Naive thymus-derived CD4-positive, alpha-beta T cell (primary cell): ENCODE measurements at regions not wholly inside any gene's neighbourhood (a gene's known extent, or its start where the extent isn't known, plus 50 kb on each side); places are given as distances from the start of the nearest gene placed in this dataset.

Source experiments
- ATAC-seq: fragments of 150-1000 bp; cut with Tn5 transposase; 2 replicates; pipeline ENCODE4 v1.10.0; 2021; ENCODE audit warnings: mild to moderate bottlenecking, moderate library complexity
- CTCF ChIA-PET: fragments of 350-600 bp; sonication (Branson Sonifier 250); formaldehyde crosslinking; loops from one replicate; lab custom pipeline; 2021; ENCODE audit warnings: antibody characterized with exemption; lab: Charles Lee
- POLR2A ChIA-PET: fragments of 350-600 bp; sonication (Branson Sonifier 250); formaldehyde crosslinking; loops from one replicate; lab custom pipeline; 2021; ENCODE audit warnings: antibody characterized with exemption, inconsistent platforms; lab: Charles Lee
- DNase-seq, 9 donors: peaks; one replicate each; pipeline versions ENCODE4 v3.0.0 to v3.0.0-alpha.2; 2020 to 2022; ENCODE audit warnings: mixed read lengths in 1 of 9
- H3K27ac ChIP-seq: one replicate; pipeline ENCODE4 v1.7.0; 2013; ENCODE audit warnings: mild to moderate bottlenecking, low read depth, low read length, moderate library complexity
- H3K27me3 ChIP-seq, 2 donors: one replicate each; pipeline ENCODE4 v1.7.0; 2013; ENCODE audit warnings: low read length in 2 of 2, mild to moderate bottlenecking in 2 of 2, moderate library complexity in 2 of 2; ENCODE audit not compliant: control insufficient read depth in 2 of 2, insufficient read depth in 2 of 2
- H3K36me3 ChIP-seq, 3 experiments: 1 replicate in 2 of 3; 2 replicates in 1 of 3; pipeline ENCODE4 v1.7.0; 2013; ENCODE audit warnings: low read length in 3 of 3, mild to moderate bottlenecking in 3 of 3, moderate library complexity in 1 of 3; ENCODE audit not compliant: insufficient read depth in 3 of 3, control insufficient read depth in 2 of 3
- H3K4me1 ChIP-seq, 2 donors: one replicate each; pipeline ENCODE4 v1.7.0; 2013; ENCODE audit warnings: low read length in 2 of 2, mild to moderate bottlenecking in 2 of 2, moderate library complexity in 1 of 2; ENCODE audit not compliant: control insufficient read depth in 2 of 2, insufficient read depth in 2 of 2
- H3K4me3 ChIP-seq: 2 replicates; pipeline ENCODE4 v1.7.0; 2013; ENCODE audit warnings: mild to moderate bottlenecking, low read length
- H3K9me3 ChIP-seq, 3 experiments: 1 replicate in 2 of 3; 2 replicates in 1 of 3; pipeline ENCODE4 v1.7.0; 2013; ENCODE audit warnings: low read length in 3 of 3; ENCODE audit not compliant: control insufficient read depth in 2 of 3
- H3K27ac Mint-ChIP-seq, 9 donors: one replicate each; pipeline ENCODE4 v1.8.0; 2020 to 2022; ENCODE audit warnings: mixed read lengths in 9 of 9, mild to moderate bottlenecking in 8 of 9, moderate library complexity in 5 of 9, inconsistent platforms in 2 of 9
- H3K27me3 Mint-ChIP-seq, 5 donors: one replicate each; pipeline ENCODE4 v1.8.0; 2021 to 2022; ENCODE audit warnings: mixed read lengths in 5 of 5, mild to moderate bottlenecking in 1 of 5
- H3K36me3 Mint-ChIP-seq, 5 donors: one replicate each; pipeline ENCODE4 v1.8.0; 2020 to 2022; ENCODE audit warnings: mixed read lengths in 5 of 5, mild to moderate bottlenecking in 3 of 5, inconsistent platforms in 1 of 5
- H3K4me1 Mint-ChIP-seq, 7 donors: one replicate each; pipeline ENCODE4 v1.8.0; 2020 to 2022; ENCODE audit warnings: mixed read lengths in 7 of 7, mild to moderate bottlenecking in 3 of 7, inconsistent platforms in 1 of 7
- H3K4me3 Mint-ChIP-seq, 10 donors: one replicate each; pipeline ENCODE4 v1.8.0; 2020 to 2022; ENCODE audit warnings: mild to moderate bottlenecking in 10 of 10, mixed read lengths in 10 of 10, moderate library complexity in 6 of 10, inconsistent platforms in 2 of 10
- H3K9me3 Mint-ChIP-seq, 11 donors: one replicate each; pipeline ENCODE4 v1.8.0; 2020 to 2022; ENCODE audit warnings: mixed read lengths in 11 of 11, mild to moderate bottlenecking in 4 of 11, inconsistent platforms in 1 of 11, moderate library complexity in 1 of 11
- intact Hi-C, 2 donors: fragments of 100-400 bp; cut with micrococcal nuclease; formaldehyde crosslinking; loops; one replicate each; pipeline ENCODE4 v1.15.1; 2023

- Mint-ChIP-seq H3K27me3 (peaks cover 2 to 20% (median 13%) of the 10 kb centered on the region in 5 donors), H3K4me1 (peaks cover 0 to 8% (median 0%) of the 10 kb centered on the region in 7 donors), H3K4me3 (no peak overlapping the region), H3K36me3 (no peaks in the 10 kb centered on the region), H3K9me3 (no peaks in the 10 kb centered on the region), H3K27ac (no peak overlapping the region)
- POLR2A ChIA-PET, result no interaction called here
- H3K27ac ChIP-seq, result no peak overlapping the region
- no peak for DNase-seq
- intact Hi-C loops, result no loop called here
- no peaks in the 10 kb centered on the region for H3K27me3 ChIP-seq
- CTCF ChIA-PET, result no interaction called here
- no peak overlapping the region for H3K4me3 ChIP-seq
- H3K36me3 ChIP-seq, result no peaks in the 10 kb centered on the region
- H3K9me3 ChIP-seq, result no peaks in the 10 kb centered on the region
- ATAC-seq, result no peak
- no peaks in the 10 kb centered on the region for H3K4me1 ChIP-seq
Observed at GRCh38 chr11:121958971-121959325, 157.1 kb downstream of the BLID start.

GRCh38 chr11:121958323-121958970, 157.6 kb downstream of the BLID start:
- peaks cover 2 to 20% (median 13%) of the 10 kb centered on the region in 5 donors for H3K27me3 Mint-ChIP-seq
- Histone ChIP-seq H3K9me3 (no peaks in the 10 kb centered on the region), H3K4me1 (no peaks in the 10 kb centered on the region), H3K27ac (no peak overlapping the region), H3K36me3 (no peaks in the 10 kb centered on the region), H3K27me3 (no peaks in the 10 kb centered on the region), H3K4me3 (no peak overlapping the region)
- H3K27ac Mint-ChIP-seq, result no peak overlapping the region
- ATAC-seq (no peak), DNase-seq (no peak)
- POLR2A ChIA-PET, result no interaction called here
- H3K4me3 Mint-ChIP-seq, result no peak overlapping the region
- H3K36me3 Mint-ChIP-seq, result no peaks in the 10 kb centered on the region
- H3K9me3 Mint-ChIP-seq, result no peaks in the 10 kb centered on the region
- H3K4me1 Mint-ChIP-seq, result peaks cover 0 to 8% (median 0%) of the 10 kb centered on the region in 7 donors
- CTCF ChIA-PET, result no interaction called here
- intact Hi-C loops, result no loop called here

- H3K36me3 ChIP-seq, result no peaks in the 10 kb centered on the region
Observed at GRCh38 chr11:121953122-121953521, 162.9 kb downstream of the BLID start.

DNA sequence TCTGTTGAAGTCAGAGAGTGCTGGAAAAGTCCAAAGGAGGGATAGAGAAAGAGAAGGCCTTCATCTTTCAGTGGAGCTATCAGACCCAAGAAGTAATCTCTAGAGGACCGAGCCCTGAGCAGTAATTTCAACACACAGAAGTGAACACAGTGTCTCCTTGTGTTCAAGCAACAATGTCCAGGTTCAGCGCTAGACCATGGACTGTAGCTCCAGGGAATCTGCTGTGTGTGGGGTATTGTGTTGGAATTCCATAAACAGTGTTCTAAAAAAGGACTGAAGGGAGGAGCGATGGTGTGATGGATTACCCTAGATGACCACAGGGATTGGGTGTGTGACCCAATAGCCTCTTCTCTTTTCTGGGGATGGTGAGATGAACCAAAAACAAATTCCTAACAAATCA, 165.9 kb downstream of the BLID start:
- ChIA-PET POLR2A (no interaction called here), CTCF (no interaction called here)
- Histone ChIP-seq H3K4me1 (no peaks in the 10 kb centered on the region), H3K27me3 (no peaks in the 10 kb centered on the region), H3K36me3 (no peaks in the 10 kb centered on the region), H3K27ac (no peak overlapping the region), H3K4me3 (no peak overlapping the region), H3K9me3 (no peaks in the 10 kb centered on the region)
- intact Hi-C loops, result no loop called here
- DNase-seq, result no peak
- no peak overlapping the region for H3K27ac Mint-ChIP-seq
- no peaks in the 10 kb centered on the region for H3K4me1 Mint-ChIP-seq
- H3K27me3 Mint-ChIP-seq, result peaks cover 0 to 11% (median 10%) of the 10 kb centered on the region in 5 donors
- H3K36me3 Mint-ChIP-seq, result no peaks in the 10 kb centered on the region
- no peak overlapping the region for H3K4me3 Mint-ChIP-seq
- ATAC-seq, result no peak
- H3K9me3 Mint-ChIP-seq, result no peaks in the 10 kb centered on the region

More at GRCh38 chr11:121953122-121953521, 162.9 kb downstream of the BLID start:
- no peak overlapping the region for H3K27ac ChIP-seq
- H3K9me3 ChIP-seq, result no peaks in the 10 kb centered on the region
- H3K9me3 Mint-ChIP-seq, result no peaks in the 10 kb centered on the region
- no peaks in the 10 kb centered on the region for H3K27me3 ChIP-seq
- no peak overlapping the region for H3K4me3 ChIP-seq
- ATAC-seq (no peak), DNase-seq (no peak)
- CTCF ChIA-PET, result no interaction called here
- H3K36me3 Mint-ChIP-seq, result no peaks in the 10 kb centered on the region
- no peak overlapping the region for H3K4me3 Mint-ChIP-seq
- intact Hi-C loops, result no loop called here
- POLR2A ChIA-PET, result no interaction called here
- H3K27me3 Mint-ChIP-seq, result peaks cover 2 to 25% (median 18%) of the 10 kb centered on the region in 5 donors
- no peaks in the 10 kb centered on the region for H3K4me1 Mint-ChIP-seq
- H3K4me1 ChIP-seq, result no peaks in the 10 kb centered on the region
- no peak overlapping the region for H3K27ac Mint-ChIP-seq

GRCh38 chr11:121946514-121946913, 169.5 kb downstream of the BLID start:
- CTCF ChIA-PET, result no interaction called here
- Histone ChIP-seq H3K27ac (no peak overlapping the region), H3K27me3 (no peaks in the 10 kb centered on the region), H3K4me1 (no peaks in the 10 kb centered on the region), H3K36me3 (no peaks in the 10 kb centered on the region), H3K4me3 (no peak overlapping the region), H3K9me3 (no peaks in the 10 kb centered on the region)
- peaks cover 0 to 14% (median 5%) of the 10 kb centered on the region in 5 donors for H3K27me3 Mint-ChIP-seq
- intact Hi-C loops, result no loop called here
- no peaks in the 10 kb centered on the region for H3K36me3 Mint-ChIP-seq
- no peak overlapping the region for H3K27ac Mint-ChIP-seq
- H3K9me3 Mint-ChIP-seq, result peaks cover 0 to 1% (median 0%) of the 10 kb centered on the region in 11 donors
- DNase-seq (no peak), ATAC-seq (no peak)
- H3K4me1 Mint-ChIP-seq, result no peaks in the 10 kb centered on the region
- POLR2A ChIA-PET, result no interaction called here
- no peak overlapping the region for H3K4me3 Mint-ChIP-seq

DNA sequence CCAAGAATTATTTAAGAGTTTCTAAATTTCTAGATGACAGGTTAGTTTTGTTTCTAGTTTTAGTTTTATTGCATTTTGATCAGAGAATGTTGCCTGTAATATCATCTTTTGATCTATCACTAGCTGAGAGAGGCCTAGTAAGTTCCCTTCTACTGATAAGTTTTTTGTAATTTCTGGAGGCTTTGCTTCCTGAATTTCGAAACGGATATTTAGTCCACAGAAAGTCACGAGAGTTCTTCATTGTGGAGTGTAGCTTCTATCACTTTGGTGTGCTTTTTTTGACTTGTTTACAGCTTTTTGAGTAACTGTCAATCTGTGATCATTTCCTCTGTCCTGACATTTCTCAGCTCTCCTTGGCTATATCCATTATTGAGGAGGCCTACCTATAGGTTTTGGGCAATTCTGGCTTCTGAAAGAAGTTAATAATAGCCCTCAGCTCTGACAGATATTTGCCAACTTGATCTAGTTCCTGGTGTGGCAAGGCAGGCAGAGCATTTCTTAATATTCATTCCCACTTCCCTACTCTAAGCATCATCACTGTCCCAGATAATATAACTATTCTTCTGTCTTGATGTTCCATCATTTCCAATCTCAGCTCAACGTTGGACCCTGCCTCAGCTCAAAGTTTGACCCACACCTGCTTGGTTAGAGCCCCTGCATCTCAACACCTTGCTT, 171.3 kb downstream of the BLID start:
- Mint-ChIP-seq H3K4me3 (no peak overlapping the region), H3K9me3 (peaks cover 0 to 1% (median 0%) of the 10 kb centered on the region in 11 donors), H3K27me3 (peaks cover 0 to 14% (median 4%) of the 10 kb centered on the region in 5 donors), H3K36me3 (no peaks in the 10 kb centered on the region), H3K27ac (no peak overlapping the region), H3K4me1 (no peaks in the 10 kb centered on the region)
- POLR2A ChIA-PET, result no interaction called here
- no peak overlapping the region for H3K4me3 ChIP-seq
- ATAC-seq (no peak), DNase-seq (no peak)
- no peaks in the 10 kb centered on the region for H3K4me1 ChIP-seq
- no peak overlapping the region for H3K27ac ChIP-seq
- H3K27me3 ChIP-seq, result no peaks in the 10 kb centered on the region
- H3K9me3 ChIP-seq, result no peaks in the 10 kb centered on the region
- CTCF ChIA-PET, result interaction anchor here (0.6 kb wide), 1 partner anchor 171 kb away, joined by 5 read pairs; no protein-coding TSS in a partner anchor
- H3K36me3 ChIP-seq, result no peaks in the 10 kb centered on the region
- intact Hi-C loops, result no loop called here

GRCh38 chr11:121938076-121938475, 177.9 kb downstream of the BLID start:
- H3K4me1 ChIP-seq, result no peaks in the 10 kb centered on the region
- POLR2A ChIA-PET, result no interaction called here
- Mint-ChIP-seq H3K9me3 (no peaks in the 10 kb centered on the region), H3K4me1 (no peaks in the 10 kb centered on the region), H3K27me3 (peaks cover 0 to 23% (median 14%) of the 10 kb centered on the region in 5 donors), H3K4me3 (no peak overlapping the region), H3K27ac (no peak overlapping the region), H3K36me3 (no peaks in the 10 kb centered on the region)
- H3K27ac ChIP-seq, result no peak overlapping the region
- ATAC-seq, result no peak
- no peak for DNase-seq
- intact Hi-C loops, result no loop called here
- CTCF ChIA-PET, result no interaction called here
- H3K9me3 ChIP-seq, result no peaks in the 10 kb centered on the region
- H3K4me3 ChIP-seq, result no peak overlapping the region
- no peaks in the 10 kb centered on the region for H3K27me3 ChIP-seq
- H3K36me3 ChIP-seq, result no peaks in the 10 kb centered on the region
